ENCODE measurements at regions not wholly inside any gene's neighbourhood (a gene's known extent, or its start where the extent isn't known, plus 50 kb on each side); places are given as distances from the start of the nearest gene placed in this dataset.
"Not testable (repeated sequence)": the region's sequence is repeated elsewhere in the genome, so short reads cannot be mapped to it uniquely, and the experiment has no call there.

DNA sequence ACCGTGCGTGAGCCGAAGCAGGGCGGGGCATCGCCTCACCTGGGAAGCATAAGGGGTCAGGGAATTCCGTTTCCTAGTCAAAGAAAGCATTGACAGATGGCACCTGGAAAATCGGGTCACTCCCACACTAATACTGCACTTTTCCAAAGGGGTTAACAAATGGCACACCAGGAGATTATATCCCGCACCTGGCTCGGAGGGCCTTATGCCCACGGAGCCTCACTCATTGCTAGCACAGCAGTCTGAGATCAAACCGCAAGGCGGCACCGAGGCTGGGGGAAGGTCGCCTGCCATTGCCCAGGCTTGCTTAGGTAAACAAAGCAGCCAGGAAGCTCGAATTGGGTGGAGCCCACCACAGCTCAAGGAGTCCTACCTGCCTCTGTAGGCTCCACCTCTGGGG, 1698.1 kb downstream of the TP53TG3F start:
- TF ChIP-seq, protein P1, sequence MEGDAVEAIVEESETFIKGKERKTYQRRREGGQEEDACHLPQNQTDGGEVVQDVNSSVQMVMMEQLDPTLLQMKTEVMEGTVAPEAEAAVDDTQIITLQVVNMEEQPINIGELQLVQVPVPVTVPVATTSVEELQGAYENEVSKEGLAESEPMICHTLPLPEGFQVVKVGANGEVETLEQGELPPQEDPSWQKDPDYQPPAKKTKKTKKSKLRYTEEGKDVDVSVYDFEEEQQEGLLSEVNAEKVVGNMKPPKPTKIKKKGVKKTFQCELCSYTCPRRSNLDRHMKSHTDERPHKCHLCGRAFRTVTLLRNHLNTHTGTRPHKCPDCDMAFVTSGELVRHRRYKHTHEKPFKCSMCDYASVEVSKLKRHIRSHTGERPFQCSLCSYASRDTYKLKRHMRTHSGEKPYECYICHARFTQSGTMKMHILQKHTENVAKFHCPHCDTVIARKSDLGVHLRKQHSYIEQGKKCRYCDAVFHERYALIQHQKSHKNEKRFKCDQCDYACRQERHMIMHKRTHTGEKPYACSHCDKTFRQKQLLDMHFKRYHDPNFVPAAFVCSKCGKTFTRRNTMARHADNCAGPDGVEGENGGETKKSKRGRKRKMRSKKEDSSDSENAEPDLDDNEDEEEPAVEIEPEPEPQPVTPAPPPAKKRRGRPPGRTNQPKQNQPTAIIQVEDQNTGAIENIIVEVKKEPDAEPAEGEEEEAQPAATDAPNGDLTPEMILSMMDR (IDR thresholded peaks at IDR 0.05), result not testable (repeated sequence)
- TF ChIP-seq POLR2A, POLR2AphosphoS5, EP300 (IDR thresholded peaks at IDR 0.05): not testable (repeated sequence)

Data from sigmoid colon (tissue), 4 donors.